ENCODE measurements at regions not wholly inside any gene's neighbourhood (a gene's known extent, or its start where the extent isn't known, plus 50 kb on each side); places are given as distances from the start of the nearest gene placed in this dataset.

DNA sequence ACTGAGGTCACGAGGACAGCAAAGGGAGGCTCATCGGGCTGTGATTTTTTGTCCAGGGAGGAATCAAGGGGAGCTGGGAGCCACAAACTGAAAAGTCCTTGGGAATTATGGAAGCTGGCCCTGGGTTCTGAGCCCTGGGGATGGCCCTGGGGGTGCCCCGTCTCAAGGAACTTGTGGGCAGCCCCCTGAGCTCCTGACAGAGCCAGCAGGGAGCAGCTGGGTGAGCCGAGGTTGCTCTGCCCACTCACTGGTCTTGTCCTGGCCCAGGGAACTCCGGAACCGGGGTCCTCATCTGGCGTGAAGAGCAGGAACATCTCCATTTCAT is 61.3 kb upstream of the HDAC4 start:
- 74 to 77% methylated on average over 7 of the region's 7 CpGs for WGBS, 2 donors
- DNase-seq (no peak), ATAC-seq (no peak)
- no peak overlapping the region for H3K27ac ChIP-seq
- no peak for TF ChIP-seq POLR2A (IDR thresholded peaks at IDR 0.05)
- TF ChIP-seq, protein P1, sequence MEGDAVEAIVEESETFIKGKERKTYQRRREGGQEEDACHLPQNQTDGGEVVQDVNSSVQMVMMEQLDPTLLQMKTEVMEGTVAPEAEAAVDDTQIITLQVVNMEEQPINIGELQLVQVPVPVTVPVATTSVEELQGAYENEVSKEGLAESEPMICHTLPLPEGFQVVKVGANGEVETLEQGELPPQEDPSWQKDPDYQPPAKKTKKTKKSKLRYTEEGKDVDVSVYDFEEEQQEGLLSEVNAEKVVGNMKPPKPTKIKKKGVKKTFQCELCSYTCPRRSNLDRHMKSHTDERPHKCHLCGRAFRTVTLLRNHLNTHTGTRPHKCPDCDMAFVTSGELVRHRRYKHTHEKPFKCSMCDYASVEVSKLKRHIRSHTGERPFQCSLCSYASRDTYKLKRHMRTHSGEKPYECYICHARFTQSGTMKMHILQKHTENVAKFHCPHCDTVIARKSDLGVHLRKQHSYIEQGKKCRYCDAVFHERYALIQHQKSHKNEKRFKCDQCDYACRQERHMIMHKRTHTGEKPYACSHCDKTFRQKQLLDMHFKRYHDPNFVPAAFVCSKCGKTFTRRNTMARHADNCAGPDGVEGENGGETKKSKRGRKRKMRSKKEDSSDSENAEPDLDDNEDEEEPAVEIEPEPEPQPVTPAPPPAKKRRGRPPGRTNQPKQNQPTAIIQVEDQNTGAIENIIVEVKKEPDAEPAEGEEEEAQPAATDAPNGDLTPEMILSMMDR (IDR thresholded peaks at IDR 0.05) = no peak
- no peaks in the 10 kb centered on the region for H3K36me3 ChIP-seq (replicated peaks in 1 of 2; ENCODE audit: insufficient read depth in 1 of 2, low read depth in 2 of 2)
- H3K9me3 ChIP-seq = no peaks in the 10 kb centered on the region
- H3K27me3 ChIP-seq = no peaks in the 10 kb centered on the region
- H3K4me1 ChIP-seq = no peaks in the 10 kb centered on the region
- no peak overlapping the region for H3K4me3 ChIP-seq
- intact Hi-C loops (cut with DNase I) = no loop called here

DNA sequence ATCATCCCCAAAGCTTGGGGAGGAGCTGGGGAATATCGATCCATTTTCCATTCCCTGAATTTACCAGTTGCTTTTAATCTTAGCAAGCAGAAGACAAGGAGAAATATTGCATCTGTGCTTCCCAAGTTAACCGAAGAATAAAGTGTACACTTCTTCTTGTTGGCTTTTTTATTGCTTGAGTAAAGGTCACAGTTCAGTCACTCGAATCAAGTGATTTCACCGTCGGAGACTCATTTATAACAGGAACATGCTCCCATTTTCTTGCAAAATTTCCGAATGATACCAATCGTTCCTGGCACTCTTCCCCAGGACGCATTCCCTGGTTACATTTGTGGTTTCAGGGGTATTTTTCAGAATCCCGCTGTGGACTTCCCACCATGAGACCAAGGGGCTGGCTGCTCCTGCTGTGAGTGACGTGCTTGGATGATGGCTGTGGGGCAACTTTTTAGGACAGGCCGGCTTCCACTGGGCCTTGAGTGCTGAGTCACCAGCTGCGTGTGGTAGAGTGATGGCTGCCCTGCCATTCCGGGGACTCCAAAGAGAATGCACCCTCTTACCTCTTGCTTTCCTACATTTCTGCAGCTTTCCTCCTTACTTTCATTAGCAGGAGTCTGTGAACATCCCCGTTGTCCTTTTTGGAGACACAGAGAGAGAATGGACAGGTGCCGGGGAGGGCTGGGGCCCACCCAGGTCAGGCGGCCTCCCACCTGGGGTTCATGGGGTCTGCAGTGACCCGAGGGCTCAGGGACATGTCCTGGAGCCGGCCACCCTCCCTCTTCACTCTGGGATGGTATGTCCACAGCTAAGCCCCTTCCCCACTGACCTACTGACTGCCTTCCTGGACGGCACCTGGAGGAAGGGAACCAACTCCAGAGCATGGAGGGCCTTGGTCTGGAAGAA is 60.7 kb upstream of the HDAC4 start:
- intact Hi-C loops (cut with DNase I) = no loop called here
- Histone ChIP-seq H3K4me3 (no peak overlapping the region), H3K27ac (no peak overlapping the region), H3K27me3 (no peaks in the 10 kb centered on the region), H3K4me1 (no peaks in the 10 kb centered on the region), H3K9me3 (no peaks in the 10 kb centered on the region), H3K36me3 (replicated peaks in 1 of 2; ENCODE audit: insufficient read depth in 1 of 2, low read depth in 2 of 2) (no peaks in the 10 kb centered on the region)
- no peak for ATAC-seq
- 76% methylated on average over 16 to 19 of the region's 19 CpGs for WGBS, 2 donors
- DNase-seq = no peak
- TF ChIP-seq POLR2A (IDR thresholded peaks at IDR 0.05) = no peak
- TF ChIP-seq, protein P1 (IDR thresholded peaks at IDR 0.05) = no peak

DNA sequence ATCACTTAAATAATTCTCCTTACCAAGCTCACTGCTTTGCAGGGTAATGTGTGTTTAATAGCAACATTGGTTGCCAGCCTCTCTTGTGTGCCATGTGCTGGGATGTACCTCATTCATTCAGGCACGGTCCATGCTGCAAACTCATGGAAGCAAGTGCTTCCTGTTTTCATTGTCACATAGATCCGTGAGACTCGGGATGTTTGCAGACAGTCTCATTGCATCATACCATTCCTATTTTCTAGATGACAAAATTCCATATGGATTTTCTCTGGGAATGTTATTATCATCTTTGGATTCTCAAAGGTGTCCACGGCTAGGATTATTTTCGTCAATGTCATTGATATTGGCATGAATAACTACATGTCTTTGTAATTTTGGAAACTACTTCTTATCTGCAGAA is 60.0 kb upstream of the HDAC4 start:
- H3K4me1 ChIP-seq = no peaks in the 10 kb centered on the region
- WGBS, 2 donors = 50 to 63% methylated on average over 5 of the region's 5 CpGs
- H3K9me3 ChIP-seq = no peaks in the 10 kb centered on the region
- no peaks in the 10 kb centered on the region for H3K27me3 ChIP-seq
- intact Hi-C loops (cut with DNase I) = no loop called here
- no peak overlapping the region for H3K27ac ChIP-seq
- DNase-seq = no peak
- no peak overlapping the region for H3K4me3 ChIP-seq
- H3K36me3 ChIP-seq (replicated peaks in 1 of 2; ENCODE audit: insufficient read depth in 1 of 2, low read depth in 2 of 2) = no peaks in the 10 kb centered on the region
- no peak for ATAC-seq
- no peak for TF ChIP-seq POLR2A (IDR thresholded peaks at IDR 0.05)
- TF ChIP-seq, protein P1 (IDR thresholded peaks at IDR 0.05) = no peak

DNA sequence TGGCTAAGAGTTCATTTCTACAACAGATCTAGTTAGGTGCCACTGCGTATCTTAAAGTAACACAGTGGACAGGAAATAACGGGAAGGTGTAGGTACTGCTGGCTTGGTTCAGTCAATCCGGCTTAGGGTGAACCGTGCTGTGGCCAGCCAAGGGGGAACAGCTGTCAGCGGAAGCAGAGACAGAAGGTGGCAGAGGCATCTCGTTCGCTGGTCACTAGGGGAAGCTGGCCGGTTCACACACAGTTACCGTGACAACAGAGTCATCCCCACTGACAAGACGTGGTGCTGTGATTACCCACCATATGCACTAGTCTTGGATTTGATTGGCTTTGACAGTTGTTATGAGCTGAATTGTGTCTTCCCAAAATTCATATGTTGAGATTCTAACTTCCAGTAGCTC is 58.8 kb upstream of the HDAC4 start:
- no peak overlapping the region for H3K4me3 ChIP-seq
- DNase-seq (no peak), ATAC-seq (no peak)
- no peak for TF ChIP-seq POLR2A (IDR thresholded peaks at IDR 0.05)
- TF ChIP-seq, protein P1 (IDR thresholded peaks at IDR 0.05) = no peak
- H3K27ac ChIP-seq = no peak overlapping the region
- no peaks in the 10 kb centered on the region for H3K27me3 ChIP-seq
- no peaks in the 10 kb centered on the region for H3K36me3 ChIP-seq (replicated peaks in 1 of 2; ENCODE audit: insufficient read depth in 1 of 2, low read depth in 2 of 2)
- intact Hi-C loops (cut with DNase I) = no loop called here
- no peaks in the 10 kb centered on the region for H3K4me1 ChIP-seq
- WGBS, 2 donors = 66 to 68% methylated on average over 9 to 10 of the region's 10 CpGs
- H3K9me3 ChIP-seq = no peaks in the 10 kb centered on the region

DNA sequence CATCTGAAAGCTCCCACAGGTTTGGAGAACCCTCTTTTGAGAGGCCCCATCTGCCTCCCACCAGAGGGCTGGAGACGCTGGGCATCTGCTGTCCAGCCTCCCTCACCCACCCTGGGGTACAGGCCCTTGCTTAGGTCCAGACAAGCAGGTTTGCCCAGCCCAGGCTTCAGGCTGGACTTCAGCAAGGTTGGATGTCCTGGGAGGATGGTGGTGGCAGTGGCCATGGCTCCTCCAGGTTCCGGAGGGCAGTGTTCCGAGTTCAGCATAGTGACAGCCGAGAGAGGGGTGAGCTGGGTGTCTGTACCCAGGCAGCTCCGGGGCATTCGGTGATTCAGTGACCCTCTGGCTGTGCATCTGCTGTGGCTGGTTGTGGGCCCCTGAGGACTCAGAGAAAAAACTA is 58.2 kb upstream of the HDAC4 start:
- H3K36me3 ChIP-seq (replicated peaks in 1 of 2; ENCODE audit: insufficient read depth in 1 of 2, low read depth in 2 of 2) = no peaks in the 10 kb centered on the region
- no peak overlapping the region for H3K4me3 ChIP-seq
- DNase-seq (no peak), ATAC-seq (no peak)
- no peaks in the 10 kb centered on the region for H3K4me1 ChIP-seq
- intact Hi-C loops (cut with DNase I) = no loop called here
- WGBS, 2 donors = 89 to 94% methylated on average over 5 to 6 of the region's 6 CpGs
- TF ChIP-seq, protein P1 (IDR thresholded peaks at IDR 0.05) = no peak
- TF ChIP-seq POLR2A (IDR thresholded peaks at IDR 0.05) = no peak
- no peaks in the 10 kb centered on the region for H3K27me3 ChIP-seq
- H3K27ac ChIP-seq = no peak overlapping the region
- H3K9me3 ChIP-seq = no peaks in the 10 kb centered on the region
